A204.1 (cell line): ENCODE measurements at regions not wholly inside any gene's neighbourhood (a gene's known extent, or its start where the extent isn't known, plus 50 kb on each side); places are given as distances from the start of the nearest gene placed in this dataset.

Experiments used
- FAIRE-seq: peaks from 2 replicates; lab custom pipeline; 2012; peaks lifted over from hg19 to GRCh38; lab: Jason Lieb, UNC

- FAIRE-seq = no peak
These were observed 50.1 kb upstream of the RHOBTB1 start for GRCh38 chr10:60994128-60994527.
